GM18505 (cell line): ENCODE measurements at regions not wholly inside any gene's neighbourhood (a gene's known extent, or its start where the extent isn't known, plus 50 kb on each side); places are given as distances from the start of the nearest gene placed in this dataset.

Experiments used
- ATAC-seq: cut with Tn5 transposase; IDR thresholded peaks from one replicate; pipeline ENCODE4 v1.9.1; 2021; ENCODE audit not compliant: unreplicated experiment
- POLR2A ChIP-seq: IDR thresholded peaks from 4 replicates; pipeline ENCODE4 v1.6.1; 2011; ENCODE audit warnings: borderline replicate concordance; ENCODE audit not compliant: insufficient read depth, insufficient read length; ENCODE audit errors: extremely low read depth

DNA sequence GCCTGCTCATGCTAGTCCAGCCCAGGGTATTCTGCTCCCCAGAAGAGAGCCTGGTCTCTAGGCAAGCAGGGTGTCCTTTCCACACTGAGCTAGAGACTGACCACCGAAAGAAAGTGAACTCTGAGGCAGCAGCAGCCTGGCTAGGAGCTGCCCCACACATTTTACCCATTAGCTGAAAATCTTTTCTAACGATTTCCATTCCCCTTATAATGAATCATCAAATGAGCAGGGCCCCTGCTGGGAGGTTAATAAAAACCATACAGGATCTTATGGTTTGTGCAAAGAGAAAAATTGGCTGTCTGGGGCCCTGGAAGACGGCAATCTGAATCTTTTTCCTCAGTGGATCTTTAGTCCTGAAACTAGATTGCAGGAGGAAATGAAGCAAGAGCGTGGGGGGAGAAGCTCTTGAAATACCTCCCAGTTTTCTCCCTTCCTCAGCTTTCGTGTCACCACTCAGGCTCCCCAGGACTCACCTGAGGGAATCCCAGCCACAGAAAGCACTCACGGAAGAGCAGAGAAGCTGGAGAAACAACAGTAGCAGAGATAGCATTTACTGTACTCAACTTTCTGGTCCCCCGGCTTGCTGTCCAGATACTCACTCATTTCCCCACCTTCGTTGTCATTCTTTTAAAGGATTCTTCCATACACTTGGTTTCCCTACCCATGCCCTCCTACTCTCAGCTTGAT, 74.7 kb upstream of the CD44 start:
- no peak for TF ChIP-seq POLR2A
- ATAC-seq, result no peak

DNA sequence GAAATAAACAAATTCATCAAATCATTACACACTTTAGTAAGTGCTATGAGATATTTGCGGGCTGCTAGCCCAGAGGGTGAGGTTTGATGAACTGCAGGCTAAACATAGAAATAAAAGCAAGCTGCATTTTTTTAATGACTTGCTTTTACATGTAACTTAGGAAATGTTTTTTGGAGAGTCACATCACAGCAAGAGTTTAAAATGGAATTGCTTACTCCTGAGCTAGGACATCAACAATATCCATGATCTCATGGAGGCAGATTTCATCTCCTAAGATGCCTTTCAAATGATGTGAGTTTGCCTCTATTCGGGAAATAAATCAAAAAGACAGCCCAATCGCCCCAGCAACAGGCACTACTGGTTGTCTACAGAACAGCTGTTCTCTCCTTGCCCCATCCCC, 73.4 kb upstream of the CD44 start:
- no peak for TF ChIP-seq POLR2A
- no peak for ATAC-seq

DNA sequence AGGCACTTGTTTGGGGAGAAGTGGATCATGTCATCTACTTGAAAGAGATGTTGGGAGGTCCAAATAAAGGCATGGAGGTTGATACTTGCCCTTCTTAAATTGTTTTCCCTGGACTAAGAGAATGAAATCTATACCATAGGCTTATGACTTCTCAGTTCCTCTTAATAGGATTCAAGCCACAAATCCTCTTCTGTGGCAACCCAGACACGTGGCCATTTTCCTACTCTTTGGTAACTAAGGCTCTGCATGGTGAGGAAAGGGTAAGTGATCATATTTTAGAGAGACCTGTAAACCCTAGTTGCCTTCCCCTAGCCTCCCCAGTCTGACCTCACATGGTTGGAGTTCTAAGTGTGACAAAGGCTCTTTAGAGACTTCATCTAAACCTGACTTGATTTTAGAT, 72.9 kb upstream of the CD44 start:
- TF ChIP-seq POLR2A, result no peak
- no peak for ATAC-seq

DNA sequence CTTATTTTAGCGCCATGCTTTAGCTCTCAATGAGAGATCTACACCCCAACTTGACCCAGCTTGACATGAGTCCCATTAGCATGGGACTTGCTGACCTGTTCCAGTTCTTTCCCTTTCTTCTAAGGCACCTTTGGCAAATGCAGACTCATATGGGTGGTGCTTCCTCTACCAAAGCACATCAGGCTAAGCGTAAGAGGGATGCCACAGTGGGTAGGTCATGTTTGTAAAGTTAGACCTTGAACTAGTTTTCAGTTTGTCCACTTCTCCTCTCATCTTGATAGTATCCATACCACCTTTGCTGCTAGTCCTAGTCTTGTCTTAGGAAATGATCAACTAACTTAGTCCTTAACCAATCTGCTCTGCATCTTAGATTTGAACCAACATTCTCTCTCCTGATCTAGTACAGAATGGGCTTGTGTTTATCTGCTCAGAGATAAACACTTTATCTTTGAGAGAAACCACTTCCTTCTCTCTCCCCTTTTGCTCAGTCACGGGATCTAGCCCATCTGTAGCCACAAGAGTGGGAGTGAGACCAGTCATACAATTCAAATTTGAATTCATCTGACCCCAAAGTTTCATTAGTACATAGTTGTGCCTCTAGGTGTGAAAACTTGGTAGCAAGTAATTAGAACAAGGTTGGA, 72.1 kb upstream of the CD44 start:
- TF ChIP-seq POLR2A, result no peak
- peak; percentile 80 for ATAC-seq

DNA sequence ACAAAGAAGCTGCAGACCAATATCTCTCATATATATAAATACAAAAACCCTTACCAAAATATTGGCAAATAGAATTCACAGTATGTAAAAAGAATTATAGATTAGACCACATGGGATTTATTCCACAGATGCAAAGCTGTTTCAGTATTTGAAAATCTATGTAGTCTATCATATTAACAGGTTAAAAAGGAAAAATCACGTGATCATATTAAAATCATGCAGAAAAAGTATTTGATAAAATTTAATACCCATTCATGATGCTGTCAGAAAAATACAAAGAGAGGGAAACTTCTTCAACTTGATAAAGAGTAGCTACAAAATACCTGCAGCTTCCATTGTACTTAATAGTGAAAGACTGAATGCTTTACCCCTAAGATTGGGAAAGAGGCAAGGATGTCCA, 67.2 kb upstream of the CD44 start:
- TF ChIP-seq POLR2A, result no peak
- ATAC-seq, result no peak

DNA sequence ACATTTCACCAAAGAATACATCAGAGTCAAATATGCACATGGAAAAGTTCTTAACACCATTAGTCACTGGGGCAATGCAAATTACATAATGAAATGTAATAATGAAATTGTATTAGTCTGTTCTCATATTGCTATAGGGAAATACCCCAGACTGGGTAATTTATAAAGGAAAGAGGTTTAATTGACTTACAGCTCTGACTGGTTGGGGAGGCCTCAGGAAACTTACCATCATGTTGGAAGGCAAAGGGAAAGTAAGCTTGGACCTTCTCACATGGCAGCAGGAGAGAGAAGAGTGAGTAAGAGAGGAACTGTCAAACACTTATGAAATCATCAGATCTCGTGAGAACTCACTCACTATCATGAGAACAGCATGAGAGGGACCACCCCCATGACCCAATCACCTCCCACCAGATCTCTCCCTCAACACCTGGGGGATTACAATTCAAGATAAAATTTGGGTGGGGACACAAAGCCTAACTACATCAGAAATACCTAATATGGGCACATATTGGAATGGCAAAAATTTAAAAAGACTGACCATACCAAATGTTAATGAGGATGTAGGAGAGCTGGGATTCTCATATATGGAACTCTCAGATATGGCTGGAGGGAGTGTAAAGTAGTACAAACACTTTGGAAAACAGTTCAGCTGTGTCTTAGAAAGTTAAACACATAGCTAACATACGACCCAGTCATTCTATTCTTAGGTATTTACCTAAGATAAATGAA, 65.1 kb upstream of the CD44 start:
- no peak for ATAC-seq
- TF ChIP-seq POLR2A, result no peak

DNA sequence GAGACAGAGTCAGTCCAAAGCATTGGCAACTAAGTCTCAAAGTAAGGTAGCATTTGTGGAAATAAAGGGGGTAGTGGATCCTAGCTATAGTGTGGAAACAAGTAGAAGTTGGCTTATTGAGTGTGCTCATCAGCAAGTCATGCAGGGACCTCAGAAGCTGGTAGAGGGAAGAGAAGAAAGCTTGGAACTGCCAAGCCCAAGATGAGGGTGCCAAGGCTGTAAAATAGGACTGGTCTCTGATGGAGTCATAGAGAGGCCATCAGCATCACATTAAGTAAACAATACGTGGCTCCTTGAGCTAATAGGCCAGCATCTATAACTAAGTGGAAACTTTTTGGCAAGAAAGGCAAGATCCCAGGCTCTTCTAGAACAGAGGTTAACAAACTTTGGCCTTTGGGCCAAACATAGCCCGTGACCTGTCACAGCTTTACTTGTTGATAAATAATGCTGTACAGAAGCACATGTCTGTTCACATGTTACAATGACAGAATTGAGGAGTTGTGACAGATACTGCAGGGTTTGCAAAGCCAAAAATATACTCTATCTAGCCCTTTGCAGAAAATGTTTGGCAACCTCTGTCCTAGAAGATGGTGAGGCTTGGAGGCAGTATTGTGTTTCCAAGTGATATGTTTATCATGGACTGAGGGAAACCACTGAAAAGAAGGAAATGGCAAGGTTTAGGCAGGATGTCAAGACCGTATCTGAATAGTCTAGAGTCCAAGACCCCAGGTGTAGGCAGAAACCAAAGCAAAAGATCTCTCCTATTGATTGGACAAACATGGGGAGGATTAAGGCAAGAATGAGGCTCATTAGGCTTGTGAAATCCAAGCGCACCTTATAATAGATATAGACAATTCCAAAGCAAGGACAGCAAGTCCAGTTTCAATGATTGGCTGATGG, 62.5 kb upstream of the CD44 start:
- TF ChIP-seq POLR2A, result no peak
- no peak for ATAC-seq

DNA sequence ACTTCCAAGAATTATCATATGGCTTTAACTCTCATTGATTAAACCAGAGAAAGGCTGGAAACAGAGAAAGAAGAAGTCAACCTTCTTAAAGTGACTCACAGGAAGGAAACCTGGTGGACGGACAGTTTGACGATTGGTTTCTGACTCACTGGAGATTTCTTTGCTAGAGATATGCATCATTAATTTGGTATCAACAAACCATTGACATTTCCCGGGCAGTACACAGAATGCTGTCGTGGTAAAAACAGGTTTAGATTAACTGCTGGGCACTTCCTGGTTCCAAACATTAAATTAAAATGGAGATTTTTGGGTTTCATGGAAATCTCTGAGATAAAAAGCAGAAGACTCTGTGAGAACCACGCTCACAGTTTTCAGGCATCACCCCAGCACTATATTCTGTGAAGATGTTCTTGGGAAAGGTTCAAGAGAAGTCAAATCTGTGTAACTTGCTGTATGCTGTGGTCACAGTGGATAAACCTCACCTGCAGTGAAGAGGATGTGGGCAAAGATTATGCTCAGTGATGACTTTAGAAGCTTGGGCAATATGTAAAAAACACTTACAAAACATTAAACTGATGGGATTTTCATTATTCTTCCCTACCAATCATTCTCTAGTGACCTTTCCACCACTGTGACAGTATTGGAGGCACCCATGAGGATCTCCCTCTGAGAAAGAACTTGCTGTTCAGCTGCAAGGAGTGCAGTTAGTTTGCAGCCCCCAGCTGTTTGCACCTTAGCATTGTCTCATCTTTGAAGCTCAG, 61.1 kb upstream of the CD44 start:
- ATAC-seq, result peak; percentile 64

DNA sequence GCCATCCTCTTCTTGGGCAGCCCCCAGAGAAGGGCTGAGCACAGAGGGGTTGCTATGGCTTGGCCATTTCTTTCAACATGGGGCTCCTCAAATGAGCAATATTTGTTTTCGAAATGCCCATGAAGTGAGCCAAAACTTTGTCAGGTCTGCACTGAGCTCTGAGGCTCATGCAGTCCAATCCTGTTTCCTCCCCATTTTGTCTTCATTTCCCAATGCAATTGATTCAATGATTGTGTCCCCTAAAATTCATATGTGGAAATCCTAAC, 60.6 kb upstream of the CD44 start:
- ATAC-seq, result no peak
- no peak for TF ChIP-seq POLR2A

More for the DNA sequence above, 61.1 kb upstream of the CD44 start:
- no peak for TF ChIP-seq POLR2A

DNA sequence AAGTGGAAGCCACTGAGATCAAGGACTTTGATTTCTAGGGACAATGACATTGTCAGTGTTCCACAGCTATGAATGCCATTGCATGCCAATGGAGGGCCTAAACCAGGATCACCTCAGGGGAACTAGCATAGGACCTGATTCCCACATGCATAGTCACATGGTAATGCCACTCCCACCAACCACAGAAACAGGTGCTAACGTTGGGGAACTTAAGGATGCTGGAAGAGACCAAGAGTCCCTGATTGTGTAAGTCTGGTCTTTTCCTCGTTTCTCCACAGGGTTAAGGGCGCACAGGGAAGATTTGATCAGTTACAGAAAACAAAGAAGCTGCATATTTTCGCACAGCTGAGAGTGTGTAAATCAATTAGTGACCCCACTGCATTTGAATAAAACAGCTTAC, 59.4 kb upstream of the CD44 start:
- TF ChIP-seq POLR2A, result no peak
- no peak for ATAC-seq

DNA sequence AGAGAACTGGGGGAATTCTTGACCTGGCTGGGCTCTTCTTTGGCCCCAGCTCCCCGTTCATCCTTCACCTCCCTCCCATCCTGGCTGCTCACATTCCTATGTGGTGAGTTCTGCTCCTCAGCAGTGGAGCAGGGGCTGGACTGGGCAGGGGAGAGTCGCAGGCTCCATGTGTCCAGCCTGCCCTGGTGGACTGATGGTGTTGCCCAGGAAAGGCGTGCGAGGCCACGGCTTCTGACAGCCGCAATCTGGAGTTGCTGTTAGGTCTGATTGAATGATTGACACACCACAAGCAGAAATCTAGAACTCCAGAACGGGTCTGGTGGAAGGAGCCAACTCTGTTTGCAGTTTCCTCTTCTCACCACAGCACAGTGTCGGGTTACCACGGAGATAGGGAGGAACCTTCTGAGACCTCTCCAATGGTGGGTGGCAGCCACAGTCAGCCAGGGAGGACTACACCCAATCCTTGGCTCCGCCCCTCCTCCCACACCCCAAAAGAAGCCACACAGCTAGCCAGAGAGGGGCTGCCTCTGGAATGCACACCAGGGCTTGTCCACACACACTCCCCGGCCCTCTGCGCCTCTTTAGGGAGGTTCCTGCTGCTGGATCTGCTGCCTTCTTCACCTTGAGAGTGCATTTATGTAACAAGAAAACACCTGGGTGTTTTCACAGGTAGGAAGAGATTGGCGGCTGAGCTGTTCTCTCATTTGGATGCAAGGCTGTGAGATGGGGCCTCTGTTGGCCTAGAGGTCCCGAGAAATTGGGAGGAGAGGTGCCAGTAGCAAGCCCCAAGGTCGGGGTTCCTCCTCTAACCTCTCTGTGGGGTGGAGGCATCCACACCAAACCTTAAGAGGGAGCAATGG, 56.4 kb upstream of the CD44 start:
- peak; percentile 66 for ATAC-seq
- TF ChIP-seq POLR2A, result peak; percentile 48

DNA sequence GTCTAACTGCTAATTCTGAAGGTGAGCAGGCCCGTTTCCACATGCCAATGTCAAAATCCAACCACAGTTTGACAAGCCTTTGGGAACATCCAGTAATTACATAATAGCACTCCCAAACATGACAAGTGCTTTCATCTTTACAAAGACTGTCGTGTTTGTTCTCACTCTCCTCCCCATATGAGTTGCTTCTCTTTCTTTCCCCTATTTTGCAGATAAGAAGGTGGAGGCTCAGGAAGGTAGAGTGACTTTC, 55.9 kb upstream of the CD44 start:
- ATAC-seq, result no peak

More for the DNA sequence above, 55.9 kb upstream of the CD44 start:
- TF ChIP-seq POLR2A, result no peak
